ENCODE measurements at regions not wholly inside any gene's neighbourhood (a gene's known extent, or its start where the extent isn't known, plus 50 kb on each side); places are given as distances from the start of the nearest gene placed in this dataset.

- no peaks in the 10 kb centered on the region for H3K4me1 Mint-ChIP-seq
- no peaks in the 10 kb centered on the region for H3K9me3 Mint-ChIP-seq
- Histone ChIP-seq H3K9me3 (ENCODE audit: control insufficient read depth, low read length) (no peaks in the 10 kb centered on the region), H3K27ac (ENCODE audit: low read depth, low read length) (no peak overlapping the region), H3K4me1 (ENCODE audit: control insufficient read depth, insufficient read depth, low read length) (no peaks in the 10 kb centered on the region), H3K4me3 (ENCODE audit: low read length) (no peak overlapping the region), H3K27me3 (ENCODE audit: control insufficient read depth, insufficient read depth, low read length, poor library complexity, severe bottlenecking) (no peaks in the 10 kb centered on the region), H3K36me3 (ENCODE audit: control insufficient read depth, insufficient read depth, low read length) (no peaks in the 10 kb centered on the region), H3K9ac (ENCODE audit: extremely low read depth, low read length, poor library complexity, severe bottlenecking) (no peak overlapping the region)
- 94 to 100% methylated on average over 1 of the region's 1 CpG for WGBS, 2 experiments (ENCODE audit: insufficient coverage in 1 of 2, insufficient read length in 1 of 2)
- DNase-seq: no peak
- no peaks in the 10 kb centered on the region for H3K27me3 Mint-ChIP-seq (ENCODE audit: insufficient read depth)
- H3K36me3 Mint-ChIP-seq (ENCODE audit: low read depth): no peaks in the 10 kb centered on the region
- H3K27ac Mint-ChIP-seq: no peak overlapping the region
- no peak overlapping the region for H3K4me3 Mint-ChIP-seq
- TF ChIP-seq, protein P1, sequence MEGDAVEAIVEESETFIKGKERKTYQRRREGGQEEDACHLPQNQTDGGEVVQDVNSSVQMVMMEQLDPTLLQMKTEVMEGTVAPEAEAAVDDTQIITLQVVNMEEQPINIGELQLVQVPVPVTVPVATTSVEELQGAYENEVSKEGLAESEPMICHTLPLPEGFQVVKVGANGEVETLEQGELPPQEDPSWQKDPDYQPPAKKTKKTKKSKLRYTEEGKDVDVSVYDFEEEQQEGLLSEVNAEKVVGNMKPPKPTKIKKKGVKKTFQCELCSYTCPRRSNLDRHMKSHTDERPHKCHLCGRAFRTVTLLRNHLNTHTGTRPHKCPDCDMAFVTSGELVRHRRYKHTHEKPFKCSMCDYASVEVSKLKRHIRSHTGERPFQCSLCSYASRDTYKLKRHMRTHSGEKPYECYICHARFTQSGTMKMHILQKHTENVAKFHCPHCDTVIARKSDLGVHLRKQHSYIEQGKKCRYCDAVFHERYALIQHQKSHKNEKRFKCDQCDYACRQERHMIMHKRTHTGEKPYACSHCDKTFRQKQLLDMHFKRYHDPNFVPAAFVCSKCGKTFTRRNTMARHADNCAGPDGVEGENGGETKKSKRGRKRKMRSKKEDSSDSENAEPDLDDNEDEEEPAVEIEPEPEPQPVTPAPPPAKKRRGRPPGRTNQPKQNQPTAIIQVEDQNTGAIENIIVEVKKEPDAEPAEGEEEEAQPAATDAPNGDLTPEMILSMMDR (conservative IDR thresholded peaks at IDR 0.05): no peak
Measured at GRCh38 chr5:165282491-165282890, 1777.1 kb downstream of the MAT2B start.

DNA sequence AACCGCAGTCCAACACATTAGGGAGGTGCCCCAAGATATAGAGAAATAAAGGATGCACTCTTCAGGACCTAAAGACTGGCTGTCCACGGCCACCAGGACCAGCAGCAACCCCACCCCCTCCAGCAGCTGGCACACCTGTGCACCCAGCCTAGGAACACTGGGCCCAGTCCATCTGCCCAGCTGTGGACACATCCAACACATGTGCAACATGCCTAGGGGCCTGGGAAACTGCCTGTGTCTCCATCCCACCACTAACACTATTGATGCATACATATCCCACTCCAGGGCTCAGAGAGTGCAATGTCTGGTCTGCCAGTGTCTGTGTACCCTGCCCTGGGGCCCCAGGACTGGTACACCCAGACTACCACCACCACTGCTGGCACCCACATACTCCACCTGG is 1781.3 kb downstream of the MAT2B start:
- 85 to 86% methylated on average over 2 of the region's 2 CpGs for WGBS, 2 experiments (ENCODE audit: insufficient coverage in 1 of 2, insufficient read length in 1 of 2)

GRCh38 chr5:165290535-165290934 is 1785.1 kb downstream of the MAT2B start:
- no peak overlapping the region for H3K9ac ChIP-seq (ENCODE audit: extremely low read depth, low read length, poor library complexity, severe bottlenecking)
- no peak for DNase-seq
- Mint-ChIP-seq H3K4me1 (no peaks in the 10 kb centered on the region), H3K27me3 (ENCODE audit: insufficient read depth) (no peaks in the 10 kb centered on the region), H3K9me3 (no peaks in the 10 kb centered on the region), H3K4me3 (no peak overlapping the region), H3K36me3 (ENCODE audit: low read depth) (no peaks in the 10 kb centered on the region), H3K27ac (no peak overlapping the region)
- no peaks in the 10 kb centered on the region for H3K4me1 ChIP-seq (ENCODE audit: control insufficient read depth, insufficient read depth, low read length)
- H3K27ac ChIP-seq (ENCODE audit: low read depth, low read length): no peak overlapping the region
- no peak overlapping the region for H3K4me3 ChIP-seq (ENCODE audit: low read length)
- H3K36me3 ChIP-seq (ENCODE audit: control insufficient read depth, insufficient read depth, low read length): no peaks in the 10 kb centered on the region
- TF ChIP-seq, protein P1 (conservative IDR thresholded peaks at IDR 0.05): no peak
- no peaks in the 10 kb centered on the region for H3K9me3 ChIP-seq (ENCODE audit: control insufficient read depth, low read length)
- no peaks in the 10 kb centered on the region for H3K27me3 ChIP-seq (ENCODE audit: control insufficient read depth, insufficient read depth, low read length, poor library complexity, severe bottlenecking)
- WGBS, 2 experiments (ENCODE audit: insufficient coverage in 1 of 2, insufficient read length in 1 of 2): 79 to 86% methylated on average over 1 to 2 of the region's 2 CpGs

More for the DNA sequence above, 1781.3 kb downstream of the MAT2B start:
- Mint-ChIP-seq H3K27me3 (ENCODE audit: insufficient read depth) (no peaks in the 10 kb centered on the region), H3K36me3 (ENCODE audit: low read depth) (no peaks in the 10 kb centered on the region), H3K9me3 (no peaks in the 10 kb centered on the region), H3K27ac (no peak overlapping the region), H3K4me1 (no peaks in the 10 kb centered on the region), H3K4me3 (no peak overlapping the region)
- H3K9me3 ChIP-seq (ENCODE audit: control insufficient read depth, low read length): no peaks in the 10 kb centered on the region
- TF ChIP-seq, protein P1 (conservative IDR thresholded peaks at IDR 0.05): no peak
- no peak for DNase-seq
- H3K4me3 ChIP-seq (ENCODE audit: low read length): no peak overlapping the region
- H3K36me3 ChIP-seq (ENCODE audit: control insufficient read depth, insufficient read depth, low read length): no peaks in the 10 kb centered on the region
- H3K27me3 ChIP-seq (ENCODE audit: control insufficient read depth, insufficient read depth, low read length, poor library complexity, severe bottlenecking): no peaks in the 10 kb centered on the region
- no peak overlapping the region for H3K27ac ChIP-seq (ENCODE audit: low read depth, low read length)
- H3K9ac ChIP-seq (ENCODE audit: extremely low read depth, low read length, poor library complexity, severe bottlenecking): no peak overlapping the region
- H3K4me1 ChIP-seq (ENCODE audit: control insufficient read depth, insufficient read depth, low read length): no peaks in the 10 kb centered on the region

Measured in endodermal cell (in vitro differentiated cells).